DOHH2 (cell line): ENCODE measurements at regions not wholly inside any gene's neighbourhood (a gene's known extent, or its start where the extent isn't known, plus 50 kb on each side); places are given as distances from the start of the nearest gene placed in this dataset.

Experiments used
- CTCF ChIP-seq: fragments of 200-600 bp; sonication (generic); IDR thresholded peaks from one replicate; pipeline ENCODE4 v1.5.1; 2014; ENCODE audit warnings: antibody characterized with exemption, mild to moderate bottlenecking, low read depth, low read length; ENCODE audit not compliant: poor library complexity, severe bottlenecking
- EZH2phosphoT487 ChIP-seq: fragments of 200-600 bp; sonication (generic); IDR thresholded peaks from 2 replicates; pipeline ENCODE4 v1.6.1; 2017; ENCODE audit warnings: borderline replicate concordance, mild to moderate bottlenecking, antibody characterized with exemption, low read length, moderate library complexity, mixed read lengths

- TF ChIP-seq CTCF (no peak), EZH2phosphoT487 (no peak)
These were observed 199.6 kb downstream of the EFHB start for GRCh38 chr3:19734453-19734852.
